ENCODE measurements at regions not wholly inside any gene's neighbourhood (a gene's known extent, or its start where the extent isn't known, plus 50 kb on each side); places are given as distances from the start of the nearest gene placed in this dataset.

DNA sequence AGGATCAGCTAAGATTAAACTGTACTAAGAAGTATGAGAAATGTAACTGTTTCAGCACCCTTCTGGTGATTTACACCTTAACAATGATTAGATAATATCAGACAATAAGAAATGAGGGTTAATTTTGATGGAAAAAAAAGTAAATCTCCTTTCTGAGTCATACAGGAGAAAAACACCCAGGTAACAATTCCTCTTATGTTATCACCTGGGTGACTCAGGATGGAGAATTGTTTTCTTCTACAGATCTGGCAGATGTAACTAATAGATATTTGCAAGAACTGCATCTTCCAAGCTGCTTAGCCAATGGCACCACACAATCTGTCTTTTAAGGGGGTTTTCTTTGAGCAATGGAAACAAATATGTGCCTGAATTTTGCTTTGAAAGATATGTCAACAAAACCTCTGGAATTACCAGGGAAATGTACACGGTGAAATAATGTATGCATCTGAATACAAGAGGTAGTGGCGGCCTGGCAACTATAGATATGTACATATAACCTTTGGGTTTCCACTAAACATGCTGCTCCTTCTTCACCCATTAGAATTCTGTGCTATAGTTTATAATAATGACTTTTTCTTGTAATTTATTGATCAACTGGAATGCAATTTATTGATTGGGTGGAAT is 407.9 kb downstream of the CPS1 start:
- TF ChIP-seq GATA2 (IDR thresholded peaks at IDR 0.05; ENCODE audit: low read depth, low read length) = no peak

DNA sequence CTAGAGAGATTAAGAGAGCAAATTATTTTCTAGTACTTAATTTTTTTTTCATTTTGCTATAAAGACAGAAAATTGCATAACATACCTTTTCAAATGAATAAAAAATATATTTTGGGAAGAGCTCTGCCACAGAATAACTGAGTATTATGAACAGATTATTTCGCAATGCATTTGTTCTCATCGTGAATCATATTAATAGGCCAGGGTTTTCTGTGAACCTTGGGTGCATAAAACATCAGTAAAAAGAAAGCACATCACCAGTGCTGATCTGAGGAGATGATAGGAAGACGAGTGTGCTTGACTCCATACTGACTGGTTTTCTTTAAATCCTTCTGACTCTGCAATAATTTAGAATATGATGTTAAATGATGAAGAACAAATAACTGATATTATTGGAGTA is 409.1 kb downstream of the CPS1 start:
- TF ChIP-seq GATA3 (IDR thresholded peaks at IDR 0.05; ENCODE audit: low read depth, low read length) (no peak), GATA2 (IDR thresholded peaks at IDR 0.05; ENCODE audit: low read depth, low read length) (no peak)

DNA sequence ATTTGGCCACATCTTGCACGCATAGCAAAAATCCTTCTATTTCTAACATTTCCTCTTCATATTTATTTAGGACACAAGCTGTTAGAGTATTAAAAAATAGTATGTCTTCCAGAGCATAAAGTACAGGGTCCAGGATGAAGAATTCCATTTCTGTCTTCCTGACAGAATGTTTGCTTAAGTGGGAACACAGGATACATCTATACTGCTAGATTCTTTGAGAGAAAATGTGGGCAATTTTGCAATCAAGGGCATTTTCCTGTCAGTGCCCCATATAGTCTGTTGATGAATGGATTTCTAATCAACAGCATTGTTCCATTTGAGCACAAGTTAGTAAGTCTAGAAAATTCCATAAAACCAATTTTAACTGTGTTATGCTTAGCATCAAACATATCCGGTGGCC is 409.9 kb downstream of the CPS1 start:
- no peak for TF ChIP-seq GATA3 (IDR thresholded peaks at IDR 0.05; ENCODE audit: low read depth, low read length)

DNA sequence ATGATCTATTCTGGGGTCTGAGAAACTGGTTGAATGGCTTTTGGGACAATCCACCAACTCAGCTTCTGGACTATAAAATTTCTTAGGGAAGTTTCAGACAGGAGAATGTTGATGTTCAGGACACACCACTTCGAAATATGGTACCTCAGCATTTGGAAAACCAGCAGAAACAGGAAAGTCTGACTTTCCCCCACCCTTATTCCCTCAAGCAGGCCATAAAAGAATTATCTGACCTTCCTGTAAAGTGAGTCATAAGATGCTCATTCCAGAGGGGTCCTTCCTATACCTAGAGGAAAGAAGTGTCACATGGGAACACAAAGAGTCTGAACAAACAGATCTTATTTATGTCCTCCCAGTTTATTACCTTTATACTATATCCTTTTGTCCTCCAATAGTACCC is 415.0 kb downstream of the CPS1 start:
- no peak for TF ChIP-seq GATA3 (IDR thresholded peaks at IDR 0.05; ENCODE audit: low read depth, low read length)
- no peak for TF ChIP-seq GATA2 (IDR thresholded peaks at IDR 0.05; ENCODE audit: low read depth, low read length)

DNA sequence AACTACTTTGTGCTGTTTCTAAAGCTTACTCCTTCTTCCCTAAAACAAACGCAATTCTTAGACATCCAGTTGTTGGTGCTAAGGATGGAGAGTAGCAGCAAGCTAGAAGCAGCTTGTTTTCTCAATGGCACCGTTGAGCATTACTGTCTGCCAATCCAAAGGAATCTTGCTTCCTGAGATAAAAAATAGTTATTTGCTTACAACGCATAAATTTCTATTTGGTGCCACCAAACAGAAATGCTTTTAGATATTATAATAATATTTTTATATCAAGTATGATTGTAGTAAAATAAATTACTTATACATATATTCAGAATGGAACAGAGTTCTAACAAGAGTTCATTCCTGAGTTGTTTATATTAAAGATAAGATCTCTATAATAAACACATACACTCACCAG is 434.7 kb downstream of the CPS1 start:
- TF ChIP-seq GATA3 (IDR thresholded peaks at IDR 0.05; ENCODE audit: low read depth, low read length) = no peak
- no peak for TF ChIP-seq GATA2 (IDR thresholded peaks at IDR 0.05; ENCODE audit: low read depth, low read length)

DNA sequence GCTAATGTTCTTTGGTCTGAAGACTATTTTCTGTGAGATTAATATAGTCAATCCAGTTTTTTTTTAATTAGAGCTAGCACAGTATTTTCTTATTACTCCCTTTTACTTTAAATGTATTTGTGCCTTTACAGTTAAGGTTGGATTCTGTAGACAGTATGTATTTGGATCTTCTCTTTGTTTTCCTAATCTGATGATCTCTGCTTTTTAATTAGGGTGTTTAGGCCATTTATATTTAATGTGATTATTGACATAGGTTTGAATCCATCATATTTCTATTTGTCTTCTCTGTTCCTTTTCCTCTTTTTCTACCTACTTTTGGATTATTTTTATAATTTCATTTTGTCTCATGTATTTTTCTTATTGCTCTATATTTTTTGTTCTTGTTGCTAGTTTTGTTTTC is 437.7 kb downstream of the CPS1 start:
- no peak for TF ChIP-seq GATA2 (IDR thresholded peaks at IDR 0.05; ENCODE audit: low read depth, low read length)
- no peak for TF ChIP-seq GATA3 (IDR thresholded peaks at IDR 0.05; ENCODE audit: low read depth, low read length)

DNA sequence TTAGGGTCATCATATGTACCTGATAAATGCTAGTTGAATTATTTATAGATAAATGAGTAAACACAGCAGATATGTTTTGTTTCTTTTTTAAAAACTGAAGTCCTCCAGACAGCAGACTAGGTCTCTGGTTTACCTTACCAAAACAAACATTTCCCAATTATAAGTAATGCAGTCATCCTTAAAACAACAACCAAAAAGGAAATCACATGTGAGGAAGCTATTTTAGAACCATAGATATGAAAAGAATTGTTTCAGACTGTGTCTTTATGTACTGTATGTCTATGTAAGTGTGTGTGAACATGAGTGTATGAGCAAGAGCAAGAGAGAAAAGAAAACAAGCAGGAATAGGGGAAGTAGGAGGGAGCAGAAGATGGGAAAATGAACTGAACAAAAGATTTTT is 441.0 kb downstream of the CPS1 start:
- TF ChIP-seq GATA3 (IDR thresholded peaks at IDR 0.05; ENCODE audit: low read depth, low read length) (no peak), GATA2 (IDR thresholded peaks at IDR 0.05; ENCODE audit: low read depth, low read length) (no peak)

DNA sequence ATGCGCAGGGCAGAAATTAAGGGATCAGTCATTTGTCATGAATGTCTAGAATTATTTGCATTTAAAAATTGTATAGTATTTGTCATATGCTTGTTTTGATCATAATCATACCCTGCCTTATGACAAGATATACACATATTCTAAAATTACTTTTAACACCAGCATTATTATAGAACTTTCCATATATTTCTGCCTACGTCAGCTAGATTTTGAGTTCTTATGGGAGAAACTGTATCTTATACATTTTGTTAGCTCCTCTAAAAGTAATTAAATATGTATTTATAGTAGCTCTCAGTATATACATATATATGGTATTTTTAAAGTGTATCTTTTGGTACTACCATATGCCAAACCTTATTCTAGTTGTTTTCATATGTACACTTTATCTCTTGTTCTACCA is 441.9 kb downstream of the CPS1 start:
- TF ChIP-seq GATA2 (IDR thresholded peaks at IDR 0.05; ENCODE audit: low read depth, low read length) (no peak), GATA3 (IDR thresholded peaks at IDR 0.05; ENCODE audit: low read depth, low read length) (no peak)

DNA sequence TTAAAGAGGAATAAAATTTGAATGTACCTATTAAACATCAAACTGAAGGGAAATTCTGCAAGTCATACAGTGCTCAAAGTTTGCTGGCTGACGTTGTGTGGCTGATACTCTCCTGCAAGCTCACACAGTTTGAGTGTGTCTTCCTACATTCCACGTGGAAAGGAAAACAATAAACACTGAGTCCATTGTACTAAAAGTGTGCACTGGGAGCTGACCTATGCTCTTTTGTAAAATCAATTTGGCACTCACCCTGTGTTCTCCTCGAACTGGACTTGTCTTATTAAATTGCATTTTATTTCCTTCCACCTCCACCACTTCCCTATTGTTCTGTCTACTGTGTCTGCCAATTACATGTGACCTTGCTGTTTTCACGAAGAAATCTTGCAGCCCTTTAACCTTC is 458.0 kb downstream of the CPS1 start:
- TF ChIP-seq GATA2 (IDR thresholded peaks at IDR 0.05; ENCODE audit: low read depth, low read length) (no peak), GATA3 (IDR thresholded peaks at IDR 0.05; ENCODE audit: low read depth, low read length) (no peak)

DNA sequence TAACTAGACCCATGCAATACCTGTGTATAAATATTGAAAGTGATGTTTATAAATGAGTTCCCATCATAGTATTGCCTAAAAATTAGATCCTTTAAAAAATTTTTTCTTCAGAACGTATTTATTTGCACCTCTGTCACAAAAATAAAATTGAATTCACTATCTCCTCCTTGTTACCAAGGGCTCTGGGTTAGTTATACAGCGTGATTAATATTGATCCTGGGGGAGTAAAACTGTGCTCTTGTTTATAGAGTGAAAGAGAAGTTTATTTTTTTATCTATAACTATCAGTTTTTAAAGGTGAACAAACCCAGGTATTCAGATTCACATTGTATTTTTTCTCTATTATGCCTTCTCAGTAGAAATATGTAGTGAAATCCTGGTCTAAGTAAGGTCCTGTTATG is 458.5 kb downstream of the CPS1 start:
- TF ChIP-seq GATA2 (IDR thresholded peaks at IDR 0.05; ENCODE audit: low read depth, low read length) (no peak), GATA3 (IDR thresholded peaks at IDR 0.05; ENCODE audit: low read depth, low read length) (no peak)

DNA sequence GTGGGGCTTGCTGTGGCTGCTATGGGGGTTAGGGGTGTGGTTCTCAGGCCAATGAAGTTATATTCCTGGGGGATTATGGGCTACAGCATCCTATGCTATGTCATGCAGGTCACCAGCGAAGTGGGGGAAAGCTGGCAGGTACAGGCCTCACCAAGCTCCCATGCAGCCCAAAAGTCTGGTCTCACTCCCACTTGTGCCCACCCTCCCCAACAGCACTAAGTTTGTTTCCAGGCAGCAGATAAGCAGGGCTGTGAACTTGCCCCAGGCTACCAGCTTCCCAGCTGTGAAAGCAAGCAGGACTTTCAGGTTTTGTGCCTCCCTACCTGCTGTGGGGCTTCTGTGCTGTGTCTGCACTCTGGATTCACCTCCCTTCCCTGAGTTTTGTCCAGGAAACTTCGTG is 469.7 kb downstream of the CPS1 start:
- TF ChIP-seq GATA2 (IDR thresholded peaks at IDR 0.05; ENCODE audit: low read depth, low read length) (no peak), GATA3 (IDR thresholded peaks at IDR 0.05; ENCODE audit: low read depth, low read length) (no peak)

DNA sequence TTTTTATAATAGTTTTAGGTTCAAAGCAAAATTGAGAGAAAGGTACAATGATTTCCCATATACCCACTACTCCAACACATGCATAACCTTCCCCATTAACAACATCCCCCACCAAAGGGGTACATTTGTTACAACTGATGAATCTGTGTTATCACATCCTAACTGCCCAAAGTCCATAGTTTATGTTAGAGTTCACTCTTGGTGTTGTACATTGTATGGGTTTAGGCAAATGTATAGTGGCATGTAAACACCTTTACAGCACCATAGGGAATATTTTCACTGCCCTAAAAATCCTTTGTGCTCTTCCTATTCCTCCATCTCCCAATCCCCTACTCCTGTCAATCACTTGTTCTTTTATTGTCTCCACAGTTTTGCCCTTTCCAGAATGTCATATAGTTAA is 471.6 kb downstream of the CPS1 start:
- TF ChIP-seq GATA3 (IDR thresholded peaks at IDR 0.05; ENCODE audit: low read depth, low read length) (no peak), GATA2 (IDR thresholded peaks at IDR 0.05; ENCODE audit: low read depth, low read length) (no peak)

DNA sequence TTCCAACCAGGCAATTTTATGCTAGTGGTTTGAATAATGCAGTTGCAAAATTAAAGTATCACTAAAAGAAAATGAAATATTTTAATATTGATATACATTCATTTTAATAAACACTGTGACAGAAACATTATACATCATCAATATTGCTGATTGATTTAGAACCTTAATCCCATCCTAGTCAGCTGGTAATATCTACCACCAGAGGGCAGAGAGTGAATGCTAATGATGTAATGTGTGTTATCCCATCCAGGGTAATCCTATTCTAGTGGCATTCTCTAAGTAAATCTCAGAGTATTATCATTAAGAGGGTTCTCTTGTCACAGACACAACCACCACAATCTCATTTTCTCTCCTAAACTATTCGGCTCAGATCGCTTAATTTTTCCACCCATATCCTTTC is 477.4 kb downstream of the CPS1 start:
- no peak for TF ChIP-seq GATA2 (IDR thresholded peaks at IDR 0.05; ENCODE audit: low read depth, low read length)
- no peak for TF ChIP-seq GATA3 (IDR thresholded peaks at IDR 0.05; ENCODE audit: low read depth, low read length)

DNA sequence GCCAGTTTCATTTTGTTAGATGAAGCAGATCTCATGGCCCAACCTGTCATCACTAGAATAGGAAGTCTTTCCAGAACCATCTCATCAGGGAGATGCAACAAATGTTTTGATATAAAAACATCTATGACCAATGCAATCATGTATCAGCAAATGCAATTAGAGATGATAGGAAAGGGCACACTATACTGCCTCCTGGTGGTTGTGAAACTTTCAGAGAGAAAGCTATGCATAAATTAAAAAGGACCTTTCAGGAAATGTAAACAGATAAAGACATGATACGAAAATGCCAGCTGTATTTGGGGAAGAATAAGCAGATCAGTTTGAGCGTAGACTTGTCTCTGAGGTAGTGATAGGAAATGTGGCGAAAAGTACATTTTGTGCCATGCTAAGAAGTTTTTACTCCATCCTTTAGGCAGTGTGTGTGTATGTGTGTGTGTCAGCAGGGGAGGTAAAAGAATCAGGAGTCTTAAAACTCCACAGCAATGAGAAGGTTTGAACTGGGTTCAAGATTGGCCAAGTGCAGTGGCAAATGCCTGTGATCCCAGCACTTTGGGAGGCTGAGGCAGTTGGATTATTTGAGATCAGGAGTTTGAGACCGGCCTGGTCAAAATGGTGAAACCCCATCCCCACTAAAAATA is 479.3 kb downstream of the CPS1 start:
- TF ChIP-seq GATA3 (IDR thresholded peaks at IDR 0.05; ENCODE audit: low read depth, low read length) (no peak), GATA2 (IDR thresholded peaks at IDR 0.05; ENCODE audit: low read depth, low read length) (no peak)

DNA sequence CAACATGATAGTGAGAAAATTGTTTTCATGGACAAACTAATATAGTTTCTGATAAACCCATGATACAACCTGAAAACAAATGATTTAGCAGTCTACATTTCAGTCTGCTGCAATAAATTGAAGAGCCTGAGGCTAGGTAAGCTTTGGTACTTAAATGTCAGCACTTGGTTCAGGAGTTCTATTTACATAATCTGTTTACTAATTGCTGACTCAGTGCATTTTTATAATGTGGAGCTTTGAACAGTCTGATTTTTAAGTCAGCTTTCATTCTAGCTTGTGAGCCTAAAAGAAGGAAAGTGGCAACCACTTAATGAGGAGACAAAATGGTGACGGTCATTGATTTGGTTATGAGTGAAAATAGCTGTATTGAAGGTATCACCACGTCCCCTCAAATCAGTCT is 488.6 kb downstream of the CPS1 start:
- TF ChIP-seq GATA3 (IDR thresholded peaks at IDR 0.05; ENCODE audit: low read depth, low read length) = no peak
- TF ChIP-seq GATA2 (IDR thresholded peaks at IDR 0.05; ENCODE audit: low read depth, low read length) = no peak
